H1 (cell line): ENCODE measurements at regions not wholly inside any gene's neighbourhood (a gene's known extent, or its start where the extent isn't known, plus 50 kb on each side); places are given as distances from the start of the nearest gene placed in this dataset.

Experiments used
- CTCF ChIA-PET: fragments of 300-600 bp; sonication (Branson Sonifier 250); formaldehyde crosslinking; loops from one replicate; lab custom pipeline; 2021; ENCODE audit not compliant: partially characterized antibody; lab: Charles Lee
- POLR2A ChIA-PET: fragments of 300-600 bp; sonication (Branson Sonifier 250); formaldehyde crosslinking; loops from one replicate; lab custom pipeline; 2021; ENCODE audit warnings: inconsistent platforms; ENCODE audit not compliant: partially characterized antibody; lab: Charles Lee
- DNase-seq, 2 experiments: peaks; one replicate each; pipeline versions ENCODE4 v3.0.0 to v3.0.0-alpha.2; 2010 to 2022; ENCODE audit warnings: low spot score in 2 of 2, low read depth in 1 of 2, mixed read lengths in 1 of 2
- FAIRE-seq: peaks from 2 replicates; lab custom pipeline; 2011; peaks lifted over from hg19 to GRCh38; lab: Jason Lieb, UNC
- H2AFZ ChIP-seq: 2 replicates; pipeline ENCODE4 v1.8.1; 2012; ENCODE audit warnings: low read length, inconsistent platforms
- H2AK5ac ChIP-seq: 2 replicates; pipeline ENCODE4 v1.6.1; 2013; ENCODE audit warnings: low read depth, low read length
- H2BK120ac ChIP-seq: replicated peaks from 2 replicates; pipeline ENCODE3; 2013; ENCODE audit warnings: low read depth, low read length, inconsistent platforms
- H2BK12ac ChIP-seq: 2 replicates; pipeline ENCODE4 v1.6.1; 2013; ENCODE audit warnings: low read depth, low read length
- H2BK15ac ChIP-seq: 2 replicates; pipeline ENCODE4 v1.6.1; 2013; ENCODE audit warnings: low read length
- H2BK20ac ChIP-seq: 2 replicates; pipeline ENCODE4 v1.6.1; 2013; ENCODE audit warnings: low read length
- H2BK5ac ChIP-seq: 2 replicates; pipeline ENCODE4 v1.6.1; 2013; ENCODE audit warnings: low read depth, low read length
- H3K14ac ChIP-seq: 2 replicates; pipeline ENCODE4 v1.6.1; 2013; ENCODE audit warnings: inconsistent platforms; ENCODE audit not compliant: insufficient read length
- H3K18ac ChIP-seq: 2 replicates; pipeline ENCODE4 v1.6.1; 2013; ENCODE audit warnings: low read length; ENCODE audit errors: extremely low read depth
- H3K23ac ChIP-seq: 2 replicates; pipeline ENCODE4 v1.6.1; 2013; ENCODE audit warnings: inconsistent platforms; ENCODE audit not compliant: insufficient read length
- H3K23me2 ChIP-seq: 2 replicates; pipeline ENCODE4 v1.6.1; 2013; ENCODE audit warnings: low read depth, low read length
- H3K27ac ChIP-seq: 2 replicates; pipeline ENCODE4 v1.6.1; 2011; ENCODE audit warnings: low read depth, low read length, inconsistent platforms
- H3K27me3 ChIP-seq, 4 experiments: replicated peaks in 1 of 4; 1 replicate in 1 of 4; 2 replicates in 3 of 4; pipeline versions ENCODE4 v1.6.1 to v1.8.1; 2011 to 2013; ENCODE audit warnings: low read length in 3 of 4, mild to moderate bottlenecking in 3 of 4, inconsistent platforms in 2 of 4, mixed read lengths in 2 of 4, moderate library complexity in 1 of 4; ENCODE audit not compliant: control insufficient read depth in 3 of 4, insufficient read depth in 3 of 4; ENCODE audit errors: extremely low read depth in 1 of 4
- H3K36me3 ChIP-seq, 4 experiments: 2 replicates each; pipeline versions ENCODE4 v1.6.1 to v1.8.1; 2011 to 2013; ENCODE audit warnings: mild to moderate bottlenecking in 4 of 4, low read length in 3 of 4, moderate library complexity in 2 of 4, control low read depth in 1 of 4, inconsistent platforms in 1 of 4; ENCODE audit not compliant: insufficient read depth in 4 of 4, control insufficient read depth in 2 of 4
- H3K4ac ChIP-seq: replicated peaks from 2 replicates; pipeline ENCODE3; 2013; ENCODE audit warnings: low read length, low read depth, mixed read lengths, inconsistent platforms; ENCODE audit not compliant: insufficient read length
- H3K4me1 ChIP-seq, 4 experiments: replicated peaks in 1 of 4; 1 replicate in 1 of 4; 2 replicates in 3 of 4; pipeline versions ENCODE4 v1.6.1 to v1.8.1; 2011 to 2013; ENCODE audit warnings: low read length in 3 of 4, inconsistent platforms in 2 of 4, mixed read lengths in 1 of 4; ENCODE audit not compliant: insufficient read depth in 4 of 4, control insufficient read depth in 3 of 4
- H3K4me2 ChIP-seq, 2 experiments: 2 replicates each; pipeline versions ENCODE4 v1.6.1 to v1.8.1; 2011 to 2013; ENCODE audit warnings: low read depth in 2 of 2, low read length in 2 of 2, control low read depth in 1 of 2, inconsistent platforms in 1 of 2, mild to moderate bottlenecking in 1 of 2; ENCODE audit not compliant: insufficient read depth in 1 of 2
- H3K4me3 ChIP-seq, 4 experiments: fragments of 200-600, 300-600 bp in 1 of 4; sonication (generic), shearing (Covaris generic), sonication (Bioruptor Twin) in 1 of 4; 2 replicates each; pipeline versions ENCODE4 v1.5.1 to v1.8.1; 2011 to 2016; ENCODE audit warnings: low read length in 4 of 4, low read depth in 3 of 4, control low read depth in 2 of 4, inconsistent platforms in 2 of 4, mild to moderate bottlenecking in 2 of 4, mixed read lengths in 1 of 4, moderate library complexity in 1 of 4; ENCODE audit not compliant: insufficient read depth in 2 of 4; ENCODE audit errors: extremely low read depth in 1 of 4
- H3K56ac ChIP-seq: replicated peaks from 2 replicates; pipeline ENCODE3; 2013; ENCODE audit warnings: low read depth, mild to moderate bottlenecking, mixed read lengths, low read length, inconsistent platforms; ENCODE audit not compliant: insufficient read length
- H3K79me1 ChIP-seq: 2 replicates; pipeline ENCODE4 v1.6.1; 2013; ENCODE audit warnings: low read depth, low read length, control low read depth
- H3K79me2 ChIP-seq, 2 experiments: 2 replicates each; pipeline versions ENCODE4 v1.6.1 to v1.8.1; 2012 to 2013; ENCODE audit warnings: low read length in 2 of 2, mild to moderate bottlenecking in 2 of 2, inconsistent platforms in 1 of 2; ENCODE audit not compliant: insufficient read depth in 2 of 2, control insufficient read depth in 1 of 2
- H3K9ac ChIP-seq, 4 experiments: replicated peaks in 1 of 4; 1 replicate in 1 of 4; 2 replicates in 3 of 4; pipeline versions ENCODE4 v1.6.1 to v1.8.1; 2011 to 2013; ENCODE audit warnings: low read depth in 3 of 4, low read length in 3 of 4, control low read depth in 2 of 4, mild to moderate bottlenecking in 2 of 4, moderate library complexity in 2 of 4, inconsistent platforms in 1 of 4; ENCODE audit errors: extremely low read depth in 1 of 4
- H3K9me3 ChIP-seq, 2 experiments: 2 replicates each; pipeline versions ENCODE4 v1.6.1 to v1.8.1; 2012 to 2013; ENCODE audit warnings: mild to moderate bottlenecking in 2 of 2, moderate library complexity in 2 of 2, control low read depth in 1 of 2, inconsistent platforms in 1 of 2, low read depth in 1 of 2, low read length in 1 of 2, mixed read lengths in 1 of 2; ENCODE audit not compliant: insufficient read depth in 2 of 2
- H4K20me1 ChIP-seq, 2 experiments: replicated peaks in 1 of 2; 2 replicates each; pipeline versions ENCODE3 to v1.8.1; 2011 to 2013; ENCODE audit warnings: inconsistent platforms in 2 of 2, low read length in 2 of 2, mild to moderate bottlenecking in 1 of 2; ENCODE audit not compliant: insufficient read depth in 2 of 2, control insufficient read depth in 1 of 2
- H4K5ac ChIP-seq: 2 replicates; pipeline ENCODE4 v1.6.1; 2013; ENCODE audit warnings: low read length, low read depth, mixed read lengths, inconsistent platforms; ENCODE audit not compliant: insufficient read length
- H4K8ac ChIP-seq: 2 replicates; pipeline ENCODE4 v1.8.0; 2013; ENCODE audit warnings: mild to moderate bottlenecking, moderate library complexity, low read length, inconsistent platforms; ENCODE audit not compliant: insufficient read depth; ENCODE audit errors: extremely low read depth
- H4K91ac ChIP-seq: replicated peaks from 2 replicates; pipeline ENCODE3; 2013; ENCODE audit warnings: low read length, mixed read lengths, inconsistent platforms; ENCODE audit not compliant: insufficient read length
- ASH2L ChIP-seq: fragments of 200-600, 300-600 bp; sonication (generic); IDR thresholded peaks from one replicate; pipeline ENCODE4 v1.7.1; 2017; ENCODE audit warnings: low read length
- CREB1 ChIP-seq: IDR thresholded peaks from 2 replicates; pipeline ENCODE4 v1.6.1; 2012; ENCODE audit warnings: inconsistent platforms
- EGR1 ChIP-seq: IDR thresholded peaks from 2 replicates; pipeline ENCODE4 v1.6.1; 2011; ENCODE audit warnings: low read depth, low read length, borderline replicate concordance
- GABPA ChIP-seq: IDR thresholded peaks from 2 replicates; pipeline ENCODE4 v1.6.1; 2011; ENCODE audit warnings: mild to moderate bottlenecking, low read length, moderate library complexity, borderline replicate concordance; ENCODE audit not compliant: insufficient read depth
- JUND ChIP-seq: IDR thresholded peaks from 2 replicates; pipeline ENCODE4 v1.6.1; 2011; ENCODE audit warnings: mild to moderate bottlenecking, improper control_type of control experiment, low read length
- MAFK ChIP-seq: IDR thresholded peaks from 2 replicates; pipeline ENCODE4 v1.6.1; 2012; ENCODE audit warnings: low read depth, mild to moderate bottlenecking, improper control_type of control experiment, low read length
- MAX ChIP-seq: IDR thresholded peaks from 2 replicates; pipeline ENCODE4 v1.6.1; 2012; ENCODE audit warnings: inconsistent platforms
- POLR2AphosphoS5 ChIP-seq: IDR thresholded peaks from 2 replicates; pipeline ENCODE4 v1.6.1; 2011; ENCODE audit warnings: low read depth, low read length
- RBBP5 ChIP-seq: IDR thresholded peaks from 2 replicates; pipeline ENCODE4 v1.7.1; 2012; ENCODE audit warnings: low read depth, mild to moderate bottlenecking, inconsistent platforms, low read length, moderate library complexity, borderline replicate concordance
- RFX5 ChIP-seq: IDR thresholded peaks from 2 replicates; pipeline ENCODE4 v1.6.1; 2011; ENCODE audit warnings: low read depth, low read length, improper control_type of control experiment, borderline replicate concordance
- RNF2 ChIP-seq: fragments of 200-900, 300-1000 bp; sonication (generic); IDR thresholded peaks from 2 replicates; pipeline ENCODE4 v1.7.1; 2016; ENCODE audit warnings: borderline replicate concordance, low read depth, mild to moderate bottlenecking, antibody characterized with exemption, low read length; ENCODE audit not compliant: poor library complexity, severe bottlenecking; ENCODE audit errors: missing control alignments
- SIN3A ChIP-seq, 2 experiments: IDR thresholded peaks in 1 of 2; conservative IDR thresholded peaks in 1 of 2; 2 replicates each; pipeline ENCODE4 v1.6.1; 2011 to 2012; ENCODE audit warnings: low read length in 2 of 2, improper control_type of control experiment in 1 of 2, low read depth in 1 of 2, mild to moderate bottlenecking in 1 of 2
- SIX5 ChIP-seq: IDR thresholded peaks from 2 replicates; pipeline ENCODE4 v1.6.1; 2011; ENCODE audit warnings: mild to moderate bottlenecking, low read depth, low read length
- SP2 ChIP-seq: IDR thresholded peaks from 2 replicates; pipeline ENCODE4 v1.6.1; 2012; ENCODE audit warnings: mild to moderate bottlenecking, low read length, inconsistent platforms
- TBP ChIP-seq: IDR thresholded peaks from 2 replicates; pipeline ENCODE4 v1.6.1; 2011; ENCODE audit warnings: low read depth, low read length, improper control_type of control experiment
- YY1 ChIP-seq: IDR thresholded peaks from 2 replicates; pipeline ENCODE4 v1.6.1; 2011; ENCODE audit warnings: low read depth, mild to moderate bottlenecking, low read length
- WGBS, 2 experiments: shearing (Covaris generic) in 1 of 2; methylation state at CpG; one replicate each; pipeline versions ENCODE4 v1.1.6 to v1.1.7; 2013 to 2015; ENCODE audit warnings: low lambda C conversion rate in 2 of 2, mixed read lengths in 2 of 2, inconsistent platforms in 1 of 2, low coverage in 1 of 2, missing lambda C conversion rate in 1 of 2; ENCODE audit not compliant: insufficient replicate concordance in 2 of 2, insufficient coverage in 1 of 2, insufficient read length in 1 of 2; ENCODE audit errors: extremely low coverage in 1 of 2, missing lambda C conversion rate in 1 of 2; 5-methylcytosine and 5-hydroxymethylcytosine counted together

GRCh38 chr1:90622666-90623065, 94.4 kb downstream of the BARHL2 start:
- no peak overlapping the region for H3K9ac ChIP-seq
- no peaks in the 10 kb centered on the region for H3K9me3 ChIP-seq
- no peak overlapping the region for H4K5ac ChIP-seq
- no peaks in the 10 kb centered on the region for H4K20me1 ChIP-seq
- 86% methylated on average over 5 of the region's 5 CpGs; no CpG with 5 or more reads in 1 of the 2 experiments for WGBS, 2 experiments
- no peak overlapping the region for H3K4me3 ChIP-seq
- H2BK20ac ChIP-seq, result no peak overlapping the region
- no peaks in the 10 kb centered on the region for H3K27me3 ChIP-seq
- H3K79me2 ChIP-seq, result no peaks in the 10 kb centered on the region
- no peak overlapping the region for H3K23ac ChIP-seq
- no peaks in the 10 kb centered on the region for H3K79me1 ChIP-seq
- no peak overlapping the region for H4K8ac ChIP-seq
- no peak overlapping the region for H2BK12ac ChIP-seq
- no peak overlapping the region for H2AFZ ChIP-seq
- no peak overlapping the region for H3K4ac ChIP-seq
- H3K56ac ChIP-seq, result no peak overlapping the region
- H2BK5ac ChIP-seq, result no peak overlapping the region
- H3K4me2 ChIP-seq, result no peak overlapping the region
- H3K27ac ChIP-seq, result no peak overlapping the region
- no peak overlapping the region for H2BK15ac ChIP-seq
- H3K4me1 ChIP-seq, result peaks cover 0 to 5% (median 4%) of the 10 kb centered on the region in 4 experiments; a peak in 3 of 7 replicates
- no peaks in the 10 kb centered on the region for H3K36me3 ChIP-seq
- H3K14ac ChIP-seq, result no peak overlapping the region
- CTCF ChIA-PET, result interaction anchor here (1.4 to 2.3 kb wide), 4 partner anchors 8 to 508 kb away, joined by 4 to 6 read pairs (median 6); no protein-coding TSS in a partner anchor
- no peaks in the 10 kb centered on the region for H3K23me2 ChIP-seq
- no peak for FAIRE-seq
- H2AK5ac ChIP-seq, result no peak overlapping the region
- no peak overlapping the region for H2BK120ac ChIP-seq
- DNase-seq, result no peak
- POLR2A ChIA-PET, result no interaction called here
- no peak overlapping the region for H3K18ac ChIP-seq
- H4K91ac ChIP-seq, result no peak overlapping the region
- TF ChIP-seq SIX5 (no peak), CREB1 (no peak), YY1 (no peak), GABPA (no peak), JUND (no peak), SIN3A (conservative IDR thresholded peaks at IDR 0.05 in 1 of 2, IDR thresholded peaks at IDR 0.05 in 1 of 2; ENCODE audit: low read depth in 1 of 2, low read length in 2 of 2) (no peak), ASH2L (no peak), MAX (no peak), MAFK (no peak), EGR1 (no peak), RNF2 (no peak), TBP (no peak), RFX5 (no peak), POLR2AphosphoS5 (no peak), SP2 (no peak), RBBP5 (no peak)
